ENCODE measurements at regions not wholly inside any gene's neighbourhood (a gene's known extent, or its start where the extent isn't known, plus 50 kb on each side); places are given as distances from the start of the nearest gene placed in this dataset.

DNA sequence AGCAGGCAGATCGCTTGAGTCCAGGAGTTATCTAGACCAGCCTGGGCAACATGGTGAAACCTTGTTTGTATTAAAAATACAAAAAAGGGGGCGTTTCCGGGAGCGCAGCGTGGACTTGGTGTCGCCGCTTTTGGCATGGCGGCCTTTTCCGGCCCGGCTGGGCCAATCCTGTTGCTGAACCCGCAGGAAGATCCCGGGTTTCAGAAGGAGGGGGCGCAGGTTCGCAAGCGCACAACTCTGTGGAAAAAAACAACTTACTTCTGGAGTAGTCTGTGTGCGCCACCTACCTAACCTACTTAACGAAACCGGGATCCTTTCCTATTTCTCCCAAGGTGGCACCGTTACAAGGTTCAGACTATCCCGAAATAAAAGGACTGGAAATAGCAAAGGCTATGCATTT, 198.6 kb downstream of the MSX2 start:
- TF ChIP-seq CTCF (IDR thresholded peaks at IDR 0.05) = no peak
- no peak for TF ChIP-seq EP300 (IDR thresholded peaks at IDR 0.05)
- no peak for TF ChIP-seq POLR2A (IDR thresholded peaks at IDR 0.05)

Data from ovary (tissue), 3 donors.